ENCODE measurements at regions not wholly inside any gene's neighbourhood (a gene's known extent, or its start where the extent isn't known, plus 50 kb on each side); places are given as distances from the start of the nearest gene placed in this dataset.

GRCh38 chr1:10950316-10951172, 61.9 kb upstream of the TARDBP start:
- TF ChIP-seq TCF12 (IDR thresholded peaks at IDR 0.05; ENCODE audit: low read depth) (no peak), TAF1 (IDR thresholded peaks at IDR 0.05; ENCODE audit: low read depth) (no peak), CEBPB (IDR thresholded peaks at IDR 0.05) (no peak), CREB1 (IDR thresholded peaks at IDR 0.05; ENCODE audit: low read depth) (no peak), YY1 (IDR thresholded peaks at IDR 0.05; ENCODE audit: low read depth) (no peak), TEAD4 (IDR thresholded peaks at IDR 0.05) (no peak), REST (IDR thresholded peaks at IDR 0.05; ENCODE audit: low read depth) (no peak), RAD21 (IDR thresholded peaks at IDR 0.05; ENCODE audit: low read depth) (no peak), NFIC (IDR thresholded peaks at IDR 0.05) (no peak), EP300 (IDR thresholded peaks at IDR 0.05; ENCODE audit: borderline replicate concordance) (no peak), FOXM1 (IDR thresholded peaks at IDR 0.05; ENCODE audit: borderline replicate concordance, low read depth) (no peak), EGR1 (IDR thresholded peaks at IDR 0.05) (no peak), ZBTB7A (IDR thresholded peaks at IDR 0.05; ENCODE audit: low read depth) (no peak)
- TF ChIP-seq, protein P1, sequence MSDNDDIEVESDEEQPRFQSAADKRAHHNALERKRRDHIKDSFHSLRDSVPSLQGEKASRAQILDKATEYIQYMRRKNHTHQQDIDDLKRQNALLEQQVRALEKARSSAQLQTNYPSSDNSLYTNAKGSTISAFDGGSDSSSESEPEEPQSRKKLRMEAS (IDR thresholded peaks at IDR 0.05), result no peak
- TF ChIP-seq, protein P2, sequence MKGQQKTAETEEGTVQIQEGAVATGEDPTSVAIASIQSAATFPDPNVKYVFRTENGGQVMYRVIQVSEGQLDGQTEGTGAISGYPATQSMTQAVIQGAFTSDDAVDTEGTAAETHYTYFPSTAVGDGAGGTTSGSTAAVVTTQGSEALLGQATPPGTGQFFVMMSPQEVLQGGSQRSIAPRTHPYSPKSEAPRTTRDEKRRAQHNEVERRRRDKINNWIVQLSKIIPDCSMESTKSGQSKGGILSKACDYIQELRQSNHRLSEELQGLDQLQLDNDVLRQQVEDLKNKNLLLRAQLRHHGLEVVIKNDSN (IDR thresholded peaks at IDR 0.05), result no peak

GRCh38 chr1:10951961-10952360, 60.5 kb upstream of the TARDBP start:
- TF ChIP-seq TEAD4 (IDR thresholded peaks at IDR 0.05) (no peak), REST (IDR thresholded peaks at IDR 0.05; ENCODE audit: low read depth) (no peak), CEBPB (IDR thresholded peaks at IDR 0.05) (no peak), CREB1 (IDR thresholded peaks at IDR 0.05; ENCODE audit: low read depth) (no peak), TAF1 (IDR thresholded peaks at IDR 0.05; ENCODE audit: low read depth) (no peak)

DNA sequence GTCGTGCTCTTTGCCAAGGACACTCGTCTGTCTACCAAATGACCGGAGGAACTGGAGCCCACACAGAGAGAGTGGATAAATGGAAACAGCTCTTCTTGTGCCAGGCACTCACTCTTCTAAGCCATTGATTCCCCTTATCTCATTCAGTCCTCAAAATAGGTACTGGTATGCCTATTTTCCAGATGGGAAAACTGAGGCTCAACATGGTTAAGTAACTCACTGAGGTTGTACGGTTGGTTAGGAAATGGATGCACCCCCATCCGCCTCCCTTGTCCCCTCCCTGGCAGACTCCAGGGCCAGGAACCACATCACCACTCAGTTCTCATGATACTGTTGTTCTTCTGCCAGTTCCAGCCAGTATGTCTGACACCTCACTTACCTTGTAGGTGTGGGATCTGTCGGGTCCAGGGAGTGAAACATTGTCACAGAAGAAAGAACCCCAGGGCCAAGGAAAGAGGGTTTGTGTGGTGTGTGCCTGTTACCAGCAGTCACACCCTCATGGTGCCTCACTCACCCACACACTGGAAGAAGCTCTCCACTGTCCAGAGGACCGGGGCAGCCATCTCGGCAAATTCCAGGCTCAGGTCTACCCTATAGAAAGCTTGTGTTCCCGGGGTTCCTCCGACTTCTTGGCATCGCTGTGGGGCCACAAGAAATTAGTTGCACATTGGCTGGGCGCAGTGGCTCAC, 58.8 kb upstream of the TARDBP start:
- no peak for TF ChIP-seq CEBPB (IDR thresholded peaks at IDR 0.05)
- TF ChIP-seq TAF1 (IDR thresholded peaks at IDR 0.05; ENCODE audit: low read depth), result no peak
- no peak for TF ChIP-seq RAD21 (IDR thresholded peaks at IDR 0.05; ENCODE audit: low read depth)
- no peak for TF ChIP-seq TCF12 (IDR thresholded peaks at IDR 0.05; ENCODE audit: low read depth)
- no peak for TF ChIP-seq EP300 (IDR thresholded peaks at IDR 0.05; ENCODE audit: borderline replicate concordance)
- no peak for TF ChIP-seq FOXM1 (IDR thresholded peaks at IDR 0.05; ENCODE audit: borderline replicate concordance, low read depth)
- TF ChIP-seq TEAD4 (IDR thresholded peaks at IDR 0.05), result no peak
- no peak for TF ChIP-seq YY1 (IDR thresholded peaks at IDR 0.05; ENCODE audit: low read depth)
- TF ChIP-seq REST (IDR thresholded peaks at IDR 0.05; ENCODE audit: low read depth), result no peak
- no peak for TF ChIP-seq EGR1 (IDR thresholded peaks at IDR 0.05)
- TF ChIP-seq CREB1 (IDR thresholded peaks at IDR 0.05; ENCODE audit: low read depth), result no peak
- TF ChIP-seq ZBTB7A (IDR thresholded peaks at IDR 0.05; ENCODE audit: low read depth), result no peak
- no peak for TF ChIP-seq NFIC (IDR thresholded peaks at IDR 0.05)
- TF ChIP-seq, protein P2 (IDR thresholded peaks at IDR 0.05), result no peak

DNA sequence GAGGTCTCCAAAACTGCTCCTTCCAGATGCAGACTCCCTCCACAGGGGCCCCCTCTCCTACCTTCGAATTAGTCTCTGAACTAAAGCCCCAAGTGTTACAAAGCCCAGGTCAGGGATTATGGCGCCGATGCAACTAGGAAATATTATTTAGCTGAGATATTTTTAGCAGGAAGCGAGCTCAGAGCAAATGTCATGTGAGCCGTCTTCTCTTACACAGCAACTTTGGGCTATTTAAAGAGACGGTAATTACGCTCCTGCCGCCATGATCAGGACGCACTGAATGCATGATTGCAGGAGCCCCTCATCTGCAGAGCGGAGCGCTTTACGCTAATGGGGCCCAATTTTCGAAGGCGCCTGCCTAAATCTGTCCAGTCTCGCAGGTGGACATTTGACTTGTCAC, 55.3 kb upstream of the TARDBP start:
- TF ChIP-seq REST (IDR thresholded peaks at IDR 0.05; ENCODE audit: low read depth), result no peak
- no peak for TF ChIP-seq CREB1 (IDR thresholded peaks at IDR 0.05; ENCODE audit: low read depth)
- TF ChIP-seq ZBTB7A (IDR thresholded peaks at IDR 0.05; ENCODE audit: low read depth), result no peak
- TF ChIP-seq TCF12 (IDR thresholded peaks at IDR 0.05; ENCODE audit: low read depth), result no peak
- no peak for TF ChIP-seq NFIC (IDR thresholded peaks at IDR 0.05)
- TF ChIP-seq TEAD4 (IDR thresholded peaks at IDR 0.05), result no peak
- TF ChIP-seq, protein P1 (IDR thresholded peaks at IDR 0.05), result no peak
- no peak for TF ChIP-seq TAF1 (IDR thresholded peaks at IDR 0.05; ENCODE audit: low read depth)
- TF ChIP-seq EGR1 (IDR thresholded peaks at IDR 0.05), result no peak
- TF ChIP-seq YY1 (IDR thresholded peaks at IDR 0.05; ENCODE audit: low read depth), result no peak

Measured in Ishikawa (cell line).